ENCODE measurements at regions not wholly inside any gene's neighbourhood (a gene's known extent, or its start where the extent isn't known, plus 50 kb on each side); places are given as distances from the start of the nearest gene placed in this dataset.
A peak's percentile ranks its signal among the peaks of the same experiment; 100 is the strongest.

- TF ChIP-seq POLR2A (IDR thresholded peaks at IDR 0.05) = no peak
- TF ChIP-seq CTCF (IDR thresholded peaks at IDR 0.05) = no peak
- DNase-seq (ENCODE audit: low spot score in 2 of 2) = no peak
- intact Hi-C loops (cut with DNase I; ENCODE audit: low total_unique reads) = no loop called here
- H3K4me3 ChIP-seq (ENCODE audit: low read depth, poor library complexity, severe bottlenecking) = no peak overlapping the region
- WGBS, 2 donors = 72 to 74% methylated on average over 2 of the region's 2 CpGs
These were observed 212.9 kb upstream of the SFSWAP start for GRCh38 chr12:131497966-131498365.

GRCh38 chr12:131499160-131499863 lies 211.6 kb upstream of the SFSWAP start:
- 30 to 44% methylated on average over 1 of the region's 1 CpG for WGBS, 2 donors
- no peak overlapping the region for H3K4me3 ChIP-seq (ENCODE audit: low read depth, poor library complexity, severe bottlenecking)
- DNase-seq (ENCODE audit: low spot score in 2 of 2) = peak in 1 of 2 donors; percentile 66
- no peak for TF ChIP-seq CTCF (IDR thresholded peaks at IDR 0.05)
- TF ChIP-seq POLR2A (IDR thresholded peaks at IDR 0.05) = no peak
- intact Hi-C loops (cut with DNase I; ENCODE audit: low total_unique reads) = no loop called here

- no peak for DNase-seq (ENCODE audit: low spot score in 2 of 2)
- TF ChIP-seq CTCF (IDR thresholded peaks at IDR 0.05) = no peak
- TF ChIP-seq POLR2A (IDR thresholded peaks at IDR 0.05) = no peak
- WGBS, 2 donors = 57 to 68% methylated on average over 1 of the region's 1 CpG
- intact Hi-C loops (cut with DNase I; ENCODE audit: low total_unique reads) = no loop called here
- no peak overlapping the region for H3K4me3 ChIP-seq (ENCODE audit: low read depth, poor library complexity, severe bottlenecking)
These were observed 211.1 kb upstream of the SFSWAP start for GRCh38 chr12:131499864-131500190.

- no peak overlapping the region for H3K4me3 ChIP-seq (ENCODE audit: low read depth, poor library complexity, severe bottlenecking)
- DNase-seq (ENCODE audit: low spot score in 2 of 2) = no peak
- intact Hi-C loops (cut with DNase I; ENCODE audit: low total_unique reads) = no loop called here
- TF ChIP-seq POLR2A (IDR thresholded peaks at IDR 0.05) (no peak), CTCF (IDR thresholded peaks at IDR 0.05) (no peak)
- 87 to 91% methylated on average over 10 of the region's 10 CpGs for WGBS, 2 donors
These were observed 210.3 kb upstream of the SFSWAP start for GRCh38 chr12:131500564-131500963.

GRCh38 chr12:131505561-131505960 lies 205.3 kb upstream of the SFSWAP start:
- DNase-seq (ENCODE audit: low spot score in 2 of 2) = no peak
- intact Hi-C loops (cut with DNase I; ENCODE audit: low total_unique reads) = loop anchor here (5.0 kb wide), 1 partner anchor 1022 kb away; no protein-coding TSS in a partner anchor
- no peak for TF ChIP-seq CTCF (IDR thresholded peaks at IDR 0.05)
- TF ChIP-seq POLR2A (IDR thresholded peaks at IDR 0.05) = no peak
- WGBS, 2 donors = 45 to 53% methylated on average over 9 of the region's 9 CpGs
- H3K4me3 ChIP-seq (ENCODE audit: low read depth, poor library complexity, severe bottlenecking) = no peak overlapping the region

- peak in 1 of 2 donors; percentile 29 for DNase-seq (ENCODE audit: low spot score in 2 of 2)
- H3K4me3 ChIP-seq (ENCODE audit: low read depth, poor library complexity, severe bottlenecking) = no peak overlapping the region
- no peak for TF ChIP-seq CTCF (IDR thresholded peaks at IDR 0.05)
- TF ChIP-seq POLR2A (IDR thresholded peaks at IDR 0.05) = no peak
- WGBS, 2 donors = 80 to 89% methylated on average over 6 of the region's 6 CpGs
- intact Hi-C loops (cut with DNase I; ENCODE audit: low total_unique reads) = loop anchor here (5.0 kb wide), 1 partner anchor 1021 kb away; no protein-coding TSS in a partner anchor
These were observed 204.5 kb upstream of the SFSWAP start for GRCh38 chr12:131506426-131506825.

Data from lower leg skin (tissue), 4 donors.